CD14-positive monocyte (primary cell): ENCODE measurements at regions not wholly inside any gene's neighbourhood (a gene's known extent, or its start where the extent isn't known, plus 50 kb on each side); places are given as distances from the start of the nearest gene placed in this dataset.

Experiments used
- DNase-seq, 3 donors: peaks; one replicate each; pipeline ENCODE4 v3.0.0-alpha.2; 2011 to 2022
- H2AFZ ChIP-seq: 2 replicates; pipeline ENCODE4 v1.6.0; 2012; ENCODE audit warnings: mild to moderate bottlenecking, low read depth, low read length, inconsistent platforms; ENCODE audit not compliant: insufficient read depth, poor library complexity, severe bottlenecking
- H3K27ac ChIP-seq, 2 donors: 1 replicate in 1 of 2; 2 replicates in 1 of 2; pipeline ENCODE4 v1.5.1; 2012 to 2013; ENCODE audit warnings: low read length in 2 of 2, control low read depth in 1 of 2, inconsistent platforms in 1 of 2, low read depth in 1 of 2, mild to moderate bottlenecking in 1 of 2
- H3K27me3 ChIP-seq, 2 donors: one replicate each; pipeline versions ENCODE4 v1.6.0 to v1.6.1; 2011 to 2013; ENCODE audit warnings: low read length in 2 of 2; ENCODE audit not compliant: control insufficient read depth in 2 of 2, insufficient read depth in 2 of 2
- H3K36me3 ChIP-seq, 2 donors: replicated peaks in 1 of 2; 1 replicate in 1 of 2; 2 replicates in 1 of 2; pipeline versions ENCODE4 v1.5.1 to v1.6.1; 2012 to 2013; ENCODE audit warnings: low read length in 2 of 2, control low read depth in 1 of 2, inconsistent platforms in 1 of 2, mild to moderate bottlenecking in 1 of 2; ENCODE audit not compliant: insufficient read depth in 2 of 2, control insufficient read depth in 1 of 2
- H3K4me1 ChIP-seq, 2 donors: 1 replicate in 1 of 2; 2 replicates in 1 of 2; pipeline versions ENCODE4 v1.5.1 to v1.6.1; 2012 to 2013; ENCODE audit warnings: low read length in 2 of 2, control low read depth in 1 of 2, inconsistent platforms in 1 of 2, mild to moderate bottlenecking in 1 of 2, moderate library complexity in 1 of 2; ENCODE audit not compliant: insufficient read depth in 2 of 2, control insufficient read depth in 1 of 2
- H3K4me2 ChIP-seq: replicated peaks from 2 replicates; pipeline ENCODE3; 2012; ENCODE audit warnings: low read length, moderate library complexity, mild to moderate bottlenecking; ENCODE audit not compliant: poor library complexity, severe bottlenecking; ENCODE audit errors: extremely low read depth
- H3K4me3 ChIP-seq, 3 experiments: fragments of 200-600 bp in 1 of 3; sonication (generic) in 1 of 3; replicated peaks in 1 of 3; 1 replicate in 2 of 3; 2 replicates in 1 of 3; pipeline ENCODE4 v1.5.1; 2011 to 2013; ENCODE audit warnings: low read length in 3 of 3, mild to moderate bottlenecking in 3 of 3, control low read depth in 2 of 3, low read depth in 2 of 3, inconsistent platforms in 1 of 3, moderate library complexity in 1 of 3
- H3K79me2 ChIP-seq: 2 replicates; pipeline ENCODE4 v1.6.0; 2012; ENCODE audit warnings: mild to moderate bottlenecking, control low read depth, inconsistent platforms, low read length, moderate library complexity; ENCODE audit not compliant: insufficient read depth
- H3K9ac ChIP-seq: 2 replicates; pipeline ENCODE4 v1.6.0; 2017; ENCODE audit warnings: low read length, mild to moderate bottlenecking; ENCODE audit not compliant: insufficient read depth, poor library complexity, severe bottlenecking
- H3K9me3 ChIP-seq, 2 donors: replicated peaks in 1 of 2; 1 replicate in 1 of 2; 2 replicates in 1 of 2; pipeline versions ENCODE4 v1.5.1 to v1.6.1; 2012 to 2013; ENCODE audit warnings: low read length in 2 of 2, control low read depth in 1 of 2; ENCODE audit not compliant: control insufficient read depth in 1 of 2, insufficient read depth in 1 of 2
- H4K20me1 ChIP-seq: 2 replicates; pipeline ENCODE4 v1.6.0; 2012; ENCODE audit warnings: mild to moderate bottlenecking, low read length, control low read depth, moderate library complexity; ENCODE audit not compliant: insufficient read depth
- H3K27ac Mint-ChIP-seq, 7 donors: one replicate each; pipeline ENCODE4 v1.8.0; 2020; ENCODE audit warnings: mild to moderate bottlenecking in 7 of 7, mixed read lengths in 7 of 7, moderate library complexity in 6 of 7, inconsistent platforms in 2 of 7
- H3K27me3 Mint-ChIP-seq, 3 donors: one replicate each; pipeline ENCODE4 v1.8.0; 2021 to 2022; ENCODE audit warnings: low read depth in 3 of 3, mild to moderate bottlenecking in 3 of 3, mixed read lengths in 3 of 3, moderate library complexity in 3 of 3, inconsistent platforms in 1 of 3
- H3K36me3 Mint-ChIP-seq, 2 donors: one replicate each; pipeline ENCODE4 v1.8.0; 2020; ENCODE audit warnings: mixed read lengths in 2 of 2, inconsistent platforms in 1 of 2, mild to moderate bottlenecking in 1 of 2
- H3K4me1 Mint-ChIP-seq: one replicate; pipeline ENCODE4 v1.8.0; 2020; ENCODE audit warnings: mild to moderate bottlenecking, mixed read lengths
- H3K4me3 Mint-ChIP-seq, 2 donors: one replicate each; pipeline ENCODE4 v1.8.0; 2020; ENCODE audit warnings: mild to moderate bottlenecking in 2 of 2, mixed read lengths in 2 of 2, moderate library complexity in 1 of 2
- H3K9me3 Mint-ChIP-seq, 7 donors: one replicate each; pipeline ENCODE4 v1.8.0; 2020 to 2022; ENCODE audit warnings: mixed read lengths in 7 of 7, mild to moderate bottlenecking in 6 of 7, moderate library complexity in 6 of 7, inconsistent platforms in 2 of 7
- WGBS: methylation state at CpG from one replicate; pipeline ENCODE4 v1.1.5; 2013; ENCODE audit warnings: missing lambda C conversion rate; ENCODE audit not compliant: insufficient coverage; 5-methylcytosine and 5-hydroxymethylcytosine counted together
- intact Hi-C, 2 donors: fragments of 100-400 bp; cut with micrococcal nuclease; formaldehyde crosslinking; loops; one replicate each; pipeline versions ENCODE4 v1.15.0 to v1.15.1; 2023
- TF ChIP-seq, protein P1 (sequence below): fragments of 200-600 bp; IDR thresholded peaks from one replicate; pipeline ENCODE4 v1.8.0; 2022; ENCODE audit warnings: antibody characterized with exemption, mild to moderate bottlenecking

DNA sequence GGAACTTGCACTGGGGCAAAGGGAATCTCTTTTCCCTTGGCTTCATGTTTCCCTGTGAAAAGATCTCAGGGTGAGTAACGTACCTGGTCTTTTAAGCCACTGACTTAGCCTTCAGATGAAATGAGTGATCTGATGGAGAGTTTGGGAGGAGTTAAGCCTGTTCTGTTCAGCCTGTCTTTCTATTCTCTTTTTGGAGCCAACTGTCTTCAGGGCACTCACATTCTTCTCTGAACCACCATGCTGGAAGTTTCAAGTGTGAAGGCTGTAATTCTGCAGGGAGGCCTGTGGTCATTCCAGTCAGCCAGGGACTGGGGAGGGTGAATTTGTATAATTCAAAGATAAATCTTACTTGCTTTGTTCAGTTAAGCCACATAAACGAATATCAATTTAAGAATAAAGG, 722.2 kb upstream of the SEMA6A start:
- Mint-ChIP-seq H3K4me1 (no peaks in the 10 kb centered on the region), H3K27ac (no peak overlapping the region), H3K9me3 (peaks cover 0 to 9% (median 2%) of the 10 kb centered on the region in 7 donors), H3K27me3 (no peaks in the 10 kb centered on the region), H3K4me3 (no peak overlapping the region), H3K36me3 (no peaks in the 10 kb centered on the region)
- H3K4me1 ChIP-seq: no peaks in the 10 kb centered on the region
- H3K79me2 ChIP-seq: no peaks in the 10 kb centered on the region
- H3K9ac ChIP-seq: no peak overlapping the region
- DNase-seq: no peak
- H3K27me3 ChIP-seq: no peaks in the 10 kb centered on the region
- no peaks in the 10 kb centered on the region for H3K36me3 ChIP-seq
- no peaks in the 10 kb centered on the region for H4K20me1 ChIP-seq
- WGBS: 67% methylated on average over 1 of the region's 2 CpGs
- H3K4me2 ChIP-seq: no peak overlapping the region
- intact Hi-C loops: no loop called here
- no peak overlapping the region for H3K27ac ChIP-seq
- TF ChIP-seq, protein P1, sequence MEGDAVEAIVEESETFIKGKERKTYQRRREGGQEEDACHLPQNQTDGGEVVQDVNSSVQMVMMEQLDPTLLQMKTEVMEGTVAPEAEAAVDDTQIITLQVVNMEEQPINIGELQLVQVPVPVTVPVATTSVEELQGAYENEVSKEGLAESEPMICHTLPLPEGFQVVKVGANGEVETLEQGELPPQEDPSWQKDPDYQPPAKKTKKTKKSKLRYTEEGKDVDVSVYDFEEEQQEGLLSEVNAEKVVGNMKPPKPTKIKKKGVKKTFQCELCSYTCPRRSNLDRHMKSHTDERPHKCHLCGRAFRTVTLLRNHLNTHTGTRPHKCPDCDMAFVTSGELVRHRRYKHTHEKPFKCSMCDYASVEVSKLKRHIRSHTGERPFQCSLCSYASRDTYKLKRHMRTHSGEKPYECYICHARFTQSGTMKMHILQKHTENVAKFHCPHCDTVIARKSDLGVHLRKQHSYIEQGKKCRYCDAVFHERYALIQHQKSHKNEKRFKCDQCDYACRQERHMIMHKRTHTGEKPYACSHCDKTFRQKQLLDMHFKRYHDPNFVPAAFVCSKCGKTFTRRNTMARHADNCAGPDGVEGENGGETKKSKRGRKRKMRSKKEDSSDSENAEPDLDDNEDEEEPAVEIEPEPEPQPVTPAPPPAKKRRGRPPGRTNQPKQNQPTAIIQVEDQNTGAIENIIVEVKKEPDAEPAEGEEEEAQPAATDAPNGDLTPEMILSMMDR: no peak
- H2AFZ ChIP-seq: no peak overlapping the region
- no peaks in the 10 kb centered on the region for H3K9me3 ChIP-seq
- H3K4me3 ChIP-seq: no peak overlapping the region

DNA sequence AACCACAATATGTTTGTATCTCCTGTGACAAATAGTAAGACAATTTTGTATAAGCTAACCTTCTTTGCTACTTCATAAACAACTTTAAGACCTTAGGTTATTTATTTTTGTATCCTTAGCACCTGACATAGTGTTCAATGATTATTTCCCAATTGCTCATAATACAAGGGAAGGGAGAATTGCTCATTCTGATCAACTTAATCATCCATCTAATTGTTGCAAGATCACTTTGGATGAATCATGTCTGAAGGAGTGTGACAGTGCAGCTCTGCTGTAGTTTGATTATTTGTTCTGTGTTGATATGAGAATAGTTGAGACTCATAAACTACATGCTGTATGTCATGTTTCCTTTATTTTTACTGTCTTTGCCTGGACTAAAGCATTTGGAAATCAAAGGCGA, 721.3 kb upstream of the SEMA6A start:
- Histone ChIP-seq H3K9ac (no peak overlapping the region), H4K20me1 (no peaks in the 10 kb centered on the region), H3K4me2 (no peak overlapping the region), H2AFZ (no peak overlapping the region), H3K79me2 (no peaks in the 10 kb centered on the region), H3K27me3 (no peaks in the 10 kb centered on the region), H3K4me1 (no peaks in the 10 kb centered on the region), H3K36me3 (no peaks in the 10 kb centered on the region), H3K4me3 (no peak overlapping the region), H3K27ac (no peak overlapping the region), H3K9me3 (no peaks in the 10 kb centered on the region)
- H3K27me3 Mint-ChIP-seq: no peaks in the 10 kb centered on the region
- no peak overlapping the region for H3K4me3 Mint-ChIP-seq
- intact Hi-C loops: no loop called here
- WGBS: no CpG with 5 or more reads among the region's 1 CpG
- no peak overlapping the region for H3K27ac Mint-ChIP-seq
- TF ChIP-seq, protein P1: no peak
- no peaks in the 10 kb centered on the region for H3K4me1 Mint-ChIP-seq
- peaks cover 0 to 9% (median 2%) of the 10 kb centered on the region in 7 donors for H3K9me3 Mint-ChIP-seq
- no peak for DNase-seq
- no peaks in the 10 kb centered on the region for H3K36me3 Mint-ChIP-seq
